ENCODE measurements at regions not wholly inside any gene's neighbourhood (a gene's known extent, or its start where the extent isn't known, plus 50 kb on each side); places are given as distances from the start of the nearest gene placed in this dataset.

DNA sequence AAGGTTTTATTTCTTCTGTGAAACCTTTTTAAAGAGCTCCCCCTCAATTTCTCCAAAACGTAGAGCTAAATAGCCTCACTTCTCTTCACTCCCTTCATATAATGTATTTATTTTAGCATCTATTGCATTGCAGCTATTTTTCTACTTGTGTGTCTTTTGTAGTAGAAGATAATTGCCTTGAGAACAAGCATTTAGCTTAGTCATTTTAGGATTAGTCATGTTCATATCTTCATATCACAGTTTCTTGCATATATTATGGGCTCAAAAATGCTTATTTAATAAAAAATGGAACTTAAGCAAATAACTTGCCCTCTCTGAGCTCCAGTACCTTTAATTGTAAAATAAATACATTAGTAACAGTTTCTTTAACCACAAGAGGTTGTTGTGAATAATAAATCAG lies 72.1 kb upstream of the SPANXC start:
- H3K9me3 ChIP-seq (ENCODE audit: low read depth) = no peaks in the 10 kb centered on the region
- DNase-seq (ENCODE audit: low read depth in 1 of 2, low spot score in 1 of 2) = peak in 1 of 2 donors; percentile 30
- TF ChIP-seq, protein P1, sequence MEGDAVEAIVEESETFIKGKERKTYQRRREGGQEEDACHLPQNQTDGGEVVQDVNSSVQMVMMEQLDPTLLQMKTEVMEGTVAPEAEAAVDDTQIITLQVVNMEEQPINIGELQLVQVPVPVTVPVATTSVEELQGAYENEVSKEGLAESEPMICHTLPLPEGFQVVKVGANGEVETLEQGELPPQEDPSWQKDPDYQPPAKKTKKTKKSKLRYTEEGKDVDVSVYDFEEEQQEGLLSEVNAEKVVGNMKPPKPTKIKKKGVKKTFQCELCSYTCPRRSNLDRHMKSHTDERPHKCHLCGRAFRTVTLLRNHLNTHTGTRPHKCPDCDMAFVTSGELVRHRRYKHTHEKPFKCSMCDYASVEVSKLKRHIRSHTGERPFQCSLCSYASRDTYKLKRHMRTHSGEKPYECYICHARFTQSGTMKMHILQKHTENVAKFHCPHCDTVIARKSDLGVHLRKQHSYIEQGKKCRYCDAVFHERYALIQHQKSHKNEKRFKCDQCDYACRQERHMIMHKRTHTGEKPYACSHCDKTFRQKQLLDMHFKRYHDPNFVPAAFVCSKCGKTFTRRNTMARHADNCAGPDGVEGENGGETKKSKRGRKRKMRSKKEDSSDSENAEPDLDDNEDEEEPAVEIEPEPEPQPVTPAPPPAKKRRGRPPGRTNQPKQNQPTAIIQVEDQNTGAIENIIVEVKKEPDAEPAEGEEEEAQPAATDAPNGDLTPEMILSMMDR (IDR thresholded peaks at IDR 0.05; ENCODE audit: low read depth, low read length) = no peak

DNA sequence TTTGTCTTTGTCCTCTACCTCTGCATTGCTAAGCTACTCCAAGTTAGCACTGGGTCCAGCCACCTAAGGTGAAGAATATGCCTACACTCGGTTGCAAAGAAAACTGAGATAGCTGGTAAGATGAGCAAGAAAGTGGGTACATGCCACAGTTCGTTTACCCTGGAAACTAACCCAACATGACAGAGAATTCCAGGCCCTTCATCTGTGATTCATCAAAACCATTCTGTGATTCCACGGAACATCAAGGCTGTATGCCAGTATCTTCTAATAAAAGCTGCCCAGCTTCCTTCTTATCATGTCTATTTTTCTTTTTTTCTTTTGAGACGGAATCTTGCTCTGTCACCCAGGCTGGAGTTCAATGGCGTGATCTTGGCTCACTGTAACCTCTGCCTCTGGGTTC lies 58.7 kb upstream of the SPANXC start:
- no peak for DNase-seq (ENCODE audit: low read depth in 1 of 2, low spot score in 1 of 2)
- H3K9me3 ChIP-seq (ENCODE audit: low read depth) = peaks cover 4% of the 10 kb centered on the region
- H3K4me3 ChIP-seq = no peak overlapping the region
- H3K36me3 ChIP-seq = no peaks in the 10 kb centered on the region
- no peak overlapping the region for H3K27ac ChIP-seq
- TF ChIP-seq, protein P1 (IDR thresholded peaks at IDR 0.05; ENCODE audit: low read depth, low read length) = no peak
- no peaks in the 10 kb centered on the region for H3K4me1 ChIP-seq (ENCODE audit: low read depth)
- no peaks in the 10 kb centered on the region for H3K27me3 ChIP-seq

More for the DNA sequence above, 72.1 kb upstream of the SPANXC start:
- Histone ChIP-seq H3K36me3 (no peaks in the 10 kb centered on the region), H3K4me3 (no peak overlapping the region), H3K4me1 (ENCODE audit: low read depth) (no peaks in the 10 kb centered on the region), H3K27me3 (no peaks in the 10 kb centered on the region), H3K27ac (no peak overlapping the region)
